ENCODE measurements at regions not wholly inside any gene's neighbourhood (a gene's known extent, or its start where the extent isn't known, plus 50 kb on each side); places are given as distances from the start of the nearest gene placed in this dataset.

DNA sequence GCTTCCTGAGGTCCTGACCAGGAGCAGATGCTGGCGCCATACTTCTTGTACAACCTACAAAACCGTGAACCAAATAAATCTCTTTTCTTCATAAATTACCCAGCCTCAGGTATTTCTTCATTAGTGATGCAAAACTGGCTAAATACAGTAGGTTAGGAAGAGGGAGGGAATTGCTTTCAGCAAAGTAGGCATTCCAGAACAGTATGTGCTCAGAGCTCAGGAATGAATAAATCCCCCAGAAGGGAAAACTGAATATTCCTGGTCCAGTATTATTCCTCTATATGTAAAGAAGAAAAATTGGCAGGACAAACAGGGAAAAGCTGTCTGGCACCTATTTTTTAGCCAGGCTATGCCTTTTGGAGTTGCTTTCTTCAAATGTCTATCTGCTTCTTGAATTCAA lies 577.1 kb downstream of the PSAT1 start:
- TF ChIP-seq CTBP1 (IDR thresholded peaks at IDR 0.05; ENCODE audit: borderline replicate concordance) (no peak), ARNT (IDR thresholded peaks at IDR 0.05) (no peak), SUZ12 (IDR thresholded peaks at IDR 0.05) (no peak)
